ENCODE measurements at regions not wholly inside any gene's neighbourhood (a gene's known extent, or its start where the extent isn't known, plus 50 kb on each side); places are given as distances from the start of the nearest gene placed in this dataset.

GRCh38 chr2:182610231-182610630 is 105.8 kb upstream of the DNAJC10 start:
- Histone ChIP-seq H3K4me3 (no peak overlapping the region), H3K4me1 (no peaks in the 10 kb centered on the region), H3K36me3 (ENCODE audit: low read depth, missing control alignments) (no peaks in the 10 kb centered on the region), H3K27ac (no peak overlapping the region), H3K27me3 (no peaks in the 10 kb centered on the region), H3K9me3 (no peaks in the 10 kb centered on the region)
- 69 to 83% methylated on average over 2 of the region's 2 CpGs for WGBS, 2 donors
- no peak for DNase-seq
- intact Hi-C loops (cut with DNase I; ENCODE audit: low total_unique reads): no loop called here
- TF ChIP-seq, protein P1, sequence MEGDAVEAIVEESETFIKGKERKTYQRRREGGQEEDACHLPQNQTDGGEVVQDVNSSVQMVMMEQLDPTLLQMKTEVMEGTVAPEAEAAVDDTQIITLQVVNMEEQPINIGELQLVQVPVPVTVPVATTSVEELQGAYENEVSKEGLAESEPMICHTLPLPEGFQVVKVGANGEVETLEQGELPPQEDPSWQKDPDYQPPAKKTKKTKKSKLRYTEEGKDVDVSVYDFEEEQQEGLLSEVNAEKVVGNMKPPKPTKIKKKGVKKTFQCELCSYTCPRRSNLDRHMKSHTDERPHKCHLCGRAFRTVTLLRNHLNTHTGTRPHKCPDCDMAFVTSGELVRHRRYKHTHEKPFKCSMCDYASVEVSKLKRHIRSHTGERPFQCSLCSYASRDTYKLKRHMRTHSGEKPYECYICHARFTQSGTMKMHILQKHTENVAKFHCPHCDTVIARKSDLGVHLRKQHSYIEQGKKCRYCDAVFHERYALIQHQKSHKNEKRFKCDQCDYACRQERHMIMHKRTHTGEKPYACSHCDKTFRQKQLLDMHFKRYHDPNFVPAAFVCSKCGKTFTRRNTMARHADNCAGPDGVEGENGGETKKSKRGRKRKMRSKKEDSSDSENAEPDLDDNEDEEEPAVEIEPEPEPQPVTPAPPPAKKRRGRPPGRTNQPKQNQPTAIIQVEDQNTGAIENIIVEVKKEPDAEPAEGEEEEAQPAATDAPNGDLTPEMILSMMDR (IDR thresholded peaks at IDR 0.05): no peak
- no peak for TF ChIP-seq POLR2A (IDR thresholded peaks at IDR 0.05)

GRCh38 chr2:182611009-182611408 is 105.0 kb upstream of the DNAJC10 start:
- WGBS, 2 donors: 91 to 93% methylated on average over 3 of the region's 3 CpGs
- H3K36me3 ChIP-seq (ENCODE audit: low read depth, missing control alignments): no peaks in the 10 kb centered on the region
- DNase-seq: no peak
- H3K4me3 ChIP-seq: no peak overlapping the region
- intact Hi-C loops (cut with DNase I; ENCODE audit: low total_unique reads): no loop called here
- no peak overlapping the region for H3K27ac ChIP-seq
- H3K4me1 ChIP-seq: no peaks in the 10 kb centered on the region
- H3K27me3 ChIP-seq: no peaks in the 10 kb centered on the region
- TF ChIP-seq POLR2A (IDR thresholded peaks at IDR 0.05): no peak
- TF ChIP-seq, protein P1 (IDR thresholded peaks at IDR 0.05): no peak
- H3K9me3 ChIP-seq: no peaks in the 10 kb centered on the region

DNA sequence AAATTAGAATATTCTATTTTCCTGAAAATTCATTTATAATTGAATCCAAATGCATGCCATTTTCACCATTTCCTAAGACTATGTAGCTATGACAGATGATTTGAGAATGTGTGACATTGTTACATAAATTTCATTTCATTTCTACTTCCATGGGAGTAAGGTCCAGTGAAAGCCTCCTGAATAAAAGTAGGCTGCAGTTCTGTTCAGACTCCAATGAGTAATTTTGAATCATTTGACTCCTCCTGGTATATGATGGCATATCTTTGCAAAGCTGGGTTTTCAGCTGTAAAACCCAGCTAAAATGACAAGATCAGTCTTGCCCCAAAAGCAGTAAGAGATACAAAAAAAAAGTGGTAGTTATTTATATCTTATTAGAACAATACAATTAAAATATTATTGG is 101.0 kb upstream of the DNAJC10 start:
- Histone ChIP-seq H3K36me3 (ENCODE audit: low read depth, missing control alignments) (no peaks in the 10 kb centered on the region), H3K27me3 (no peaks in the 10 kb centered on the region), H3K9me3 (no peaks in the 10 kb centered on the region), H3K4me1 (no peaks in the 10 kb centered on the region), H3K27ac (no peak overlapping the region), H3K4me3 (no peak overlapping the region)
- intact Hi-C loops (cut with DNase I; ENCODE audit: low total_unique reads): no loop called here
- TF ChIP-seq POLR2A (IDR thresholded peaks at IDR 0.05): no peak
- TF ChIP-seq, protein P1 (IDR thresholded peaks at IDR 0.05): no peak
- no peak for DNase-seq

DNA sequence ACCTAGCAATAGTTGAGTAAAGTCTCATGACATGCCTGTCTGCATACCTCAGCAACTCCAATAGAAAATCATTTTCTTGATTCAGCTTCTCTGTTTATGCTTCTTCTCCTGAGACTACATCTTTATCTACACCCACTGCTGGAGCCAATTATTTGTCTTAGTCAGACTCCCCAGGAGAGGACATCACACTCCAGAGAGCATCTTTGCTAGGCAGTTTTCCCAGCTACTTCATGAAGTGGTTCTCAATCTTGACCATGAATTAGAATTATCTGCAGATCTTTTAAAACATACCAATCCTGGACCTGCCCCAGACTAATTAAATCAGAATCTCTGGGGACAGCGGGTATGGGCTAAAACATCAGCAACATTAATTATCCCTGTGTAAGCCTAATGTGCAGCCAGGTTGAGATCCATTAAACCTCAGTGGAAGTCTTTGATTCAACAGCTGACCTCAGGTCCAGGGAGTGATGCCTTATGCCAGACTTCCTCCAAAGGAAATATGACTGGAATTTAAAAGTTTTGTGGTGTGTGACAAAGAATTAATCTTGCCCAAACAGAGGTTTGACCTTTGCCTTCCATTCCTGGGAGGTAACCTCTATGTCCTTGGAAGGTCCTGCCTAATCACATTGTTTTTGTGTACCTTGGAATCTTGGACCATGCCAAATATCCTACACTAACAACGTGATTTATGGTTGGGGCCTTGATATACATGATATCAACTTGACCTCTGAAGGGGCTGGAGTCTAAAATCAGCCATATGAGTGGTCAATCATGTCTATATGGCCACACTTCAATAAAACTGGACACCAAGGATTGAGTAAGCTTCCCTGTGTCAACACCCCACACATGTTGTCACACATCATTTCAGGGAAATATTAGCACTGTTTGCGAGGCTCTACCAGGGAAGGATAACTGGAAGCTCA is 99.3 kb upstream of the DNAJC10 start:
- intact Hi-C loops (cut with DNase I; ENCODE audit: low total_unique reads): no loop called here
- WGBS, 2 donors: 77 to 86% methylated on average over 3 of the region's 3 CpGs
- no peak overlapping the region for H3K27ac ChIP-seq
- no peaks in the 10 kb centered on the region for H3K9me3 ChIP-seq
- H3K27me3 ChIP-seq: no peaks in the 10 kb centered on the region
- no peaks in the 10 kb centered on the region for H3K4me1 ChIP-seq
- no peaks in the 10 kb centered on the region for H3K36me3 ChIP-seq (ENCODE audit: low read depth, missing control alignments)
- no peak for TF ChIP-seq POLR2A (IDR thresholded peaks at IDR 0.05)
- TF ChIP-seq, protein P1 (IDR thresholded peaks at IDR 0.05): no peak
- no peak overlapping the region for H3K4me3 ChIP-seq
- DNase-seq: no peak

DNA sequence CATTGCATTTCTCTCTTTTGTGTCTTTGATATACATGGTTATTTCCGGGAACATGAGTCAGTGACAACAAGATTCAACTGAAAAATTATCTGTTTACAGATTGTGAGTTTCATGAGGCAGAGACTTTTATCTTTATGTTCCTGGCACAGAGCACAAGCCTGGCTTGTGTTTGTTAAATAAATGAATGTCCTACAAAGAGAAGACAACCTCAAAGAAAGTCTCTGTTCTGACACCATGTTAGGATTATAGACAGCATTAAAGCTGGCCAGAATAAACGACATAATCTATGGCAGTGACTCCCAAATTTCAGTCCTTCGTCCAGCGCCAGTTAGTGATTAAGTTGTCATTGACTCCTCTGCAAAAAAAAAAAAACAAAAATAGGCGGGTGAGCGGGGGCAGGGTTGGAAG is 97.4 kb upstream of the DNAJC10 start:
- Histone ChIP-seq H3K36me3 (ENCODE audit: low read depth, missing control alignments) (no peaks in the 10 kb centered on the region), H3K4me1 (no peaks in the 10 kb centered on the region), H3K27me3 (no peaks in the 10 kb centered on the region), H3K27ac (no peak overlapping the region), H3K4me3 (no peak overlapping the region), H3K9me3 (no peaks in the 10 kb centered on the region)
- no peak for DNase-seq
- intact Hi-C loops (cut with DNase I; ENCODE audit: low total_unique reads): no loop called here
- no peak for TF ChIP-seq POLR2A (IDR thresholded peaks at IDR 0.05)
- TF ChIP-seq, protein P1 (IDR thresholded peaks at IDR 0.05): no peak
- 60 to 63% methylated on average over 6 of the region's 6 CpGs for WGBS, 2 donors
